AG09319 (cell line): ENCODE measurements at regions not wholly inside any gene's neighbourhood (a gene's known extent, or its start where the extent isn't known, plus 50 kb on each side); places are given as distances from the start of the nearest gene placed in this dataset.

ENCODE experiments used
- DNase-seq: peaks from one replicate; pipeline ENCODE4 v3.0.0-alpha.2; 2010; ENCODE audit warnings: low read depth; ENCODE audit errors: extremely low read depth
- TF ChIP-seq, protein P1 (sequence below): IDR thresholded peaks from 2 replicates; pipeline ENCODE4 v1.5.1; 2011; ENCODE audit warnings: low read depth, mild to moderate bottlenecking, inconsistent platforms, low read length, moderate library complexity

- DNase-seq = no peak
- TF ChIP-seq, protein P1, sequence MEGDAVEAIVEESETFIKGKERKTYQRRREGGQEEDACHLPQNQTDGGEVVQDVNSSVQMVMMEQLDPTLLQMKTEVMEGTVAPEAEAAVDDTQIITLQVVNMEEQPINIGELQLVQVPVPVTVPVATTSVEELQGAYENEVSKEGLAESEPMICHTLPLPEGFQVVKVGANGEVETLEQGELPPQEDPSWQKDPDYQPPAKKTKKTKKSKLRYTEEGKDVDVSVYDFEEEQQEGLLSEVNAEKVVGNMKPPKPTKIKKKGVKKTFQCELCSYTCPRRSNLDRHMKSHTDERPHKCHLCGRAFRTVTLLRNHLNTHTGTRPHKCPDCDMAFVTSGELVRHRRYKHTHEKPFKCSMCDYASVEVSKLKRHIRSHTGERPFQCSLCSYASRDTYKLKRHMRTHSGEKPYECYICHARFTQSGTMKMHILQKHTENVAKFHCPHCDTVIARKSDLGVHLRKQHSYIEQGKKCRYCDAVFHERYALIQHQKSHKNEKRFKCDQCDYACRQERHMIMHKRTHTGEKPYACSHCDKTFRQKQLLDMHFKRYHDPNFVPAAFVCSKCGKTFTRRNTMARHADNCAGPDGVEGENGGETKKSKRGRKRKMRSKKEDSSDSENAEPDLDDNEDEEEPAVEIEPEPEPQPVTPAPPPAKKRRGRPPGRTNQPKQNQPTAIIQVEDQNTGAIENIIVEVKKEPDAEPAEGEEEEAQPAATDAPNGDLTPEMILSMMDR = no peak
Observed at GRCh38 chr12:108076556-108076955, 52.5 kb upstream of the WSCD2 start.

DNA sequence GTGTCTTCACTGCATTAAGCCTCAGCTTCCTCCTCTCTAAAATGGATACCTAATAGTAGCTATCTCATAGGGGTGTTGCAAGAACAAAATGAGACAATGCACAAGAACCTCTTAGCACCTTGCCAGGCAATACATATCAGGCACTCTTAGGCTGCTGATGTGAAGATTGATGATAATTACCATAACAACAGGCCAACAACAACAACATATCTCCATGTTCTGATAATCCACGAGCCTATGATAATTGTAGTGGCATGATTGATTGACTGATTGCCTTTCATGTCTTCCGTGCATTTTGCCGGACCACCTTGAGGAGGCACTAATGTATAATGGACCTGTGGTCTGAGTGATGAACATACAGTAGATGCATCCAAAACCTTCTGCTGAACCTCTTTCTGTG is 50.7 kb upstream of the WSCD2 start:
- no peak for DNase-seq
- TF ChIP-seq, protein P1 = no peak
